Stimulated activated CD8-positive, alpha-beta memory T cell treated with anti-CD3 and anti-CD28 coated beads, Interleukin-12 subunit alpha, Interleukin-12 subunit beta, amount 100 ng/mL, for 24 hours (primary cell): ENCODE measurements at regions not wholly inside any gene's neighbourhood (a gene's known extent, or its start where the extent isn't known, plus 50 kb on each side); places are given as distances from the start of the nearest gene placed in this dataset.
"Not testable (repeated sequence)": the region's sequence is repeated elsewhere in the genome, so short reads cannot be mapped to it uniquely, and the experiment has no call there.

Experiments used
- DNase-seq: peaks from one replicate; pipeline ENCODE4 v3.0.0-alpha.2; 2020; ENCODE audit errors: extremely low read depth

- DNase-seq, result not testable (repeated sequence)
Observed at GRCh38 chr6:84821314-84821713, 56.9 kb upstream of the TBX18 start.

DNA sequence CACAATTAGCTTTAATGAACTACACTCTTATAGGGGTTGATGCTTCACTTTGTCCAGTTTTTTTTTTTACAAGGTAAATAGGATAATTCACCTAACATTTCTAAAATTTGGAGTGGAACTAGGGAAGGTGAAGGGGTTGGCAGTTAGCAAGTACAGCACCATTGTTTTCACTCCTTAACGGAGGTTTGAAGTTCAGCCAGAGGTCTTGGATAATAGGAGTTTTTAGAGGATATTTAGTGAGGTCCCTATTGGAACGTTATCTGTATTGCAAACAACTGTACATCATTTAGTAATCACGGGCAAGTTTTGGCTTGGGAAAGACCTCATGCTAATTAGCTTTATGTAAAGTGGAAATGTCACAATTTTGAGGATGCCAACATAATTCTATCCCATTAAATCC is 52.3 kb upstream of the TBX18 start:
- no peak for DNase-seq

DNA sequence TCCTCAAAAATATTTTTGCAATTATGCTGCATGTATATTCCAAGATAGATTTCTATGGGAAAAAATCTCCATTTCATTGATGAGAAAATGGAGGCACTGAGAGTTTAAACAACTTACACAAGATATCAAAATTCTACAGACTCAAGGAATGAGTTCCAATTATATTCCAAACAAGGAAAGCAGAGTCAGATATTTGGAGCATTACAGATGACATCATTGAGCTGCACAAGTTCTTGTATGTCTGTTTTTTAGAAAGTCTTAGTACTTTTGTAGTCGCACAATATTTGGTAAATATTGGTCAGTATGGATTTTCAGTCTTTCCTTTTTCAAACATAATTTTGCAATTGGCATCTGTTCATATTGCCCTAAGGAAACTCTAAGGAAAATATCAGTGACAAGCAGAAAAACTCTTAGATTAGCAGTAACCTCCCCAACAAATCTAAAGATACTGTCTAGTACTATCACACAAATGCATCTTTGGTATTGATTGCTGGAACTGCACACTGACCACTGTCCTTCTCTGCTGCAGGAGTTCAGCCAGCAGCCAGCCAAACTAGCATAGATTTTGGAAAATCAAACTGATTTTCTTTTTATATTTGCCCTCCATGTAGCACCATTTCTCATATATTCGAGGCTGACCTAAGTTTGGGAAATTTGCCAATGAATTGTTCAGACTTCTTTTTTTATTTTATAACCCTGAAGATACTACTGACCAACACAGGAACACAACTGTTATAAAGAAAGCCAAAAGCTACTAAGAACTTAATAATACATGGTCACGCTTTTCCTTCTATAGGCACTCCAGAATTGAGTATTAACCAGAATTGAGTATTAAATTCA is 51.7 kb upstream of the TBX18 start:
- DNase-seq, result no peak
